ENCODE measurements at regions not wholly inside any gene's neighbourhood (a gene's known extent, or its start where the extent isn't known, plus 50 kb on each side); places are given as distances from the start of the nearest gene placed in this dataset.

GRCh38 chr5:32852535-32852934 lies 141.4 kb downstream of the NPR3 start:
- Mint-ChIP-seq H3K27me3 (peaks cover 0 to 2% of the 10 kb centered on the region in 2 donors), H3K9me3 (peaks cover 0 to 7% (median 4%) of the 10 kb centered on the region in 8 donors), H3K27ac (no peak overlapping the region), H3K36me3 (no peaks in the 10 kb centered on the region), H3K4me1 (no peaks in the 10 kb centered on the region), H3K4me3 (no peak overlapping the region)
- intact Hi-C loops (cut with micrococcal nuclease) = no loop called here
- ChIA-PET POLR2A (ENCODE audit: partially characterized antibody) (no interaction called here), CTCF (ENCODE audit: partially characterized antibody) (no interaction called here)
- H3K36me3 ChIP-seq (ENCODE audit: insufficient read depth, low read length) = no peaks in the 10 kb centered on the region
- H3K9me3 ChIP-seq (ENCODE audit: control insufficient read depth in 1 of 2, low read length in 2 of 2) = no peaks in the 10 kb centered on the region
- no peak overlapping the region for H3K27ac ChIP-seq (ENCODE audit: low read depth, low read length)
- no peaks in the 10 kb centered on the region for H3K4me1 ChIP-seq (ENCODE audit: insufficient read depth, low read length)
- DNase-seq = no peak
- H3K27me3 ChIP-seq (ENCODE audit: insufficient read depth, low read length) = no peaks in the 10 kb centered on the region
- no peak overlapping the region for H3K4me3 ChIP-seq (ENCODE audit: low read length in 2 of 2)

- Histone ChIP-seq H3K4me1 (ENCODE audit: insufficient read depth, low read length) (no peaks in the 10 kb centered on the region), H3K36me3 (ENCODE audit: insufficient read depth, low read length) (no peaks in the 10 kb centered on the region), H3K27ac (ENCODE audit: low read depth, low read length) (no peak overlapping the region), H3K4me3 (ENCODE audit: low read length in 2 of 2) (no peak overlapping the region), H3K9me3 (ENCODE audit: control insufficient read depth in 1 of 2, low read length in 2 of 2) (no peaks in the 10 kb centered on the region), H3K27me3 (ENCODE audit: insufficient read depth, low read length) (no peaks in the 10 kb centered on the region)
- intact Hi-C loops (cut with micrococcal nuclease) = no loop called here
- Mint-ChIP-seq H3K27me3 (peaks cover 0 to 2% of the 10 kb centered on the region in 2 donors), H3K36me3 (no peaks in the 10 kb centered on the region), H3K27ac (no peak overlapping the region), H3K4me1 (no peaks in the 10 kb centered on the region), H3K4me3 (no peak overlapping the region), H3K9me3 (peaks cover under 1 to 9% (median 4%) of the 10 kb centered on the region in 8 donors)
- no peak for DNase-seq
- CTCF ChIA-PET (ENCODE audit: partially characterized antibody) = no interaction called here
- POLR2A ChIA-PET (ENCODE audit: partially characterized antibody) = no interaction called here
These were observed 141.9 kb downstream of the NPR3 start for GRCh38 chr5:32852976-32853375.

GRCh38 chr5:32854473-32854872 lies 143.4 kb downstream of the NPR3 start:
- Mint-ChIP-seq H3K27ac (no peak overlapping the region), H3K9me3 (peaks cover 5 to 22% (median 10%) of the 10 kb centered on the region in 8 donors), H3K27me3 (peaks cover 0 to 2% of the 10 kb centered on the region in 2 donors), H3K36me3 (peaks cover 0 to 3% of the 10 kb centered on the region in 2 donors), H3K4me1 (no peaks in the 10 kb centered on the region), H3K4me3 (no peak overlapping the region)
- peaks cover 0 to 5% of the 10 kb centered on the region in 2 donors for H3K9me3 ChIP-seq (ENCODE audit: control insufficient read depth in 1 of 2, low read length in 2 of 2)
- POLR2A ChIA-PET (ENCODE audit: partially characterized antibody) = no interaction called here
- intact Hi-C loops (cut with micrococcal nuclease) = no loop called here
- DNase-seq = no peak
- H3K4me3 ChIP-seq (ENCODE audit: low read length in 2 of 2) = no peak overlapping the region
- no peak overlapping the region for H3K27ac ChIP-seq (ENCODE audit: low read depth, low read length)
- H3K27me3 ChIP-seq (ENCODE audit: insufficient read depth, low read length) = no peaks in the 10 kb centered on the region
- H3K36me3 ChIP-seq (ENCODE audit: insufficient read depth, low read length) = no peaks in the 10 kb centered on the region
- H3K4me1 ChIP-seq (ENCODE audit: insufficient read depth, low read length) = no peaks in the 10 kb centered on the region
- CTCF ChIA-PET (ENCODE audit: partially characterized antibody) = no interaction called here

GRCh38 chr5:32859211-32859641 lies 148.1 kb downstream of the NPR3 start:
- Histone ChIP-seq H3K4me1 (ENCODE audit: insufficient read depth, low read length) (no peaks in the 10 kb centered on the region), H3K4me3 (ENCODE audit: low read length in 2 of 2) (no peak overlapping the region), H3K36me3 (ENCODE audit: insufficient read depth, low read length) (no peaks in the 10 kb centered on the region), H3K27ac (ENCODE audit: low read depth, low read length) (no peak overlapping the region), H3K27me3 (ENCODE audit: insufficient read depth, low read length) (no peaks in the 10 kb centered on the region), H3K9me3 (ENCODE audit: control insufficient read depth in 1 of 2, low read length in 2 of 2) (peaks cover 0 to 5% of the 10 kb centered on the region in 2 donors)
- Mint-ChIP-seq H3K4me1 (no peaks in the 10 kb centered on the region), H3K9me3 (peaks cover 5 to 32% (median 12%) of the 10 kb centered on the region in 8 donors), H3K27me3 (no peaks in the 10 kb centered on the region), H3K27ac (no peak overlapping the region), H3K4me3 (no peak overlapping the region), H3K36me3 (peaks cover 0 to 4% of the 10 kb centered on the region in 2 donors)
- POLR2A ChIA-PET (ENCODE audit: partially characterized antibody) = no interaction called here
- CTCF ChIA-PET (ENCODE audit: partially characterized antibody) = no interaction called here
- intact Hi-C loops (cut with micrococcal nuclease) = no loop called here
- DNase-seq = no peak

- DNase-seq = no peak
- Histone ChIP-seq H3K36me3 (ENCODE audit: insufficient read depth, low read length) (no peaks in the 10 kb centered on the region), H3K27ac (ENCODE audit: low read depth, low read length) (no peak overlapping the region), H3K4me3 (ENCODE audit: low read length in 2 of 2) (no peak overlapping the region), H3K9me3 (ENCODE audit: control insufficient read depth in 1 of 2, low read length in 2 of 2) (no peaks in the 10 kb centered on the region), H3K27me3 (ENCODE audit: insufficient read depth, low read length) (no peaks in the 10 kb centered on the region), H3K4me1 (ENCODE audit: insufficient read depth, low read length) (no peaks in the 10 kb centered on the region)
- Mint-ChIP-seq H3K9me3 (peaks cover 4 to 22% (median 11%) of the 10 kb centered on the region in 8 donors), H3K4me1 (no peaks in the 10 kb centered on the region), H3K36me3 (no peaks in the 10 kb centered on the region), H3K27ac (no peak overlapping the region), H3K4me3 (no peak overlapping the region), H3K27me3 (no peaks in the 10 kb centered on the region)
- POLR2A ChIA-PET (ENCODE audit: partially characterized antibody) = no interaction called here
- intact Hi-C loops (cut with micrococcal nuclease) = no loop called here
- CTCF ChIA-PET (ENCODE audit: partially characterized antibody) = no interaction called here
These were observed 154.4 kb downstream of the NPR3 start for GRCh38 chr5:32865475-32865874.

GRCh38 chr5:32866138-32866537 lies 155.0 kb downstream of the NPR3 start:
- CTCF ChIA-PET (ENCODE audit: partially characterized antibody) = no interaction called here
- DNase-seq = no peak
- no peak overlapping the region for H3K4me3 Mint-ChIP-seq
- H3K4me3 ChIP-seq (ENCODE audit: low read length in 2 of 2) = no peak overlapping the region
- peaks cover 5 to 22% (median 13%) of the 10 kb centered on the region in 8 donors for H3K9me3 Mint-ChIP-seq
- H3K9me3 ChIP-seq (ENCODE audit: control insufficient read depth in 1 of 2, low read length in 2 of 2) = no peaks in the 10 kb centered on the region
- H3K4me1 Mint-ChIP-seq = no peaks in the 10 kb centered on the region
- no peaks in the 10 kb centered on the region for H3K36me3 ChIP-seq (ENCODE audit: insufficient read depth, low read length)
- no peak overlapping the region for H3K27ac ChIP-seq (ENCODE audit: low read depth, low read length)
- H3K4me1 ChIP-seq (ENCODE audit: insufficient read depth, low read length) = no peaks in the 10 kb centered on the region
- H3K36me3 Mint-ChIP-seq = no peaks in the 10 kb centered on the region
- H3K27ac Mint-ChIP-seq = no peak overlapping the region
- no peaks in the 10 kb centered on the region for H3K27me3 ChIP-seq (ENCODE audit: insufficient read depth, low read length)
- intact Hi-C loops (cut with micrococcal nuclease) = no loop called here
- POLR2A ChIA-PET (ENCODE audit: partially characterized antibody) = no interaction called here
- H3K27me3 Mint-ChIP-seq = no peaks in the 10 kb centered on the region

- ChIA-PET POLR2A (ENCODE audit: partially characterized antibody) (no interaction called here), CTCF (ENCODE audit: partially characterized antibody) (no interaction called here)
- H3K4me3 ChIP-seq (ENCODE audit: low read length in 2 of 2) = no peak overlapping the region
- Mint-ChIP-seq H3K27ac (no peak overlapping the region), H3K4me1 (no peaks in the 10 kb centered on the region), H3K9me3 (peaks cover 6 to 33% (median 19%) of the 10 kb centered on the region in 8 donors), H3K27me3 (no peaks in the 10 kb centered on the region), H3K36me3 (no peaks in the 10 kb centered on the region), H3K4me3 (no peak overlapping the region)
- no peak for DNase-seq
- intact Hi-C loops (cut with micrococcal nuclease) = no loop called here
- no peaks in the 10 kb centered on the region for H3K36me3 ChIP-seq (ENCODE audit: insufficient read depth, low read length)
- no peak overlapping the region for H3K27ac ChIP-seq (ENCODE audit: low read depth, low read length)
- H3K27me3 ChIP-seq (ENCODE audit: insufficient read depth, low read length) = no peaks in the 10 kb centered on the region
- H3K9me3 ChIP-seq (ENCODE audit: control insufficient read depth in 1 of 2, low read length in 2 of 2) = no peaks in the 10 kb centered on the region
- H3K4me1 ChIP-seq (ENCODE audit: insufficient read depth, low read length) = no peaks in the 10 kb centered on the region
These were observed 158.1 kb downstream of the NPR3 start for GRCh38 chr5:32869216-32869615.

GRCh38 chr5:32876791-32877190 lies 165.7 kb downstream of the NPR3 start:
- intact Hi-C loops (cut with micrococcal nuclease) = no loop called here
- H3K27me3 ChIP-seq (ENCODE audit: insufficient read depth, low read length) = no peaks in the 10 kb centered on the region
- H3K36me3 Mint-ChIP-seq = no peaks in the 10 kb centered on the region
- no peaks in the 10 kb centered on the region for H3K4me1 Mint-ChIP-seq
- H3K27ac ChIP-seq (ENCODE audit: low read depth, low read length) = no peak overlapping the region
- H3K9me3 ChIP-seq (ENCODE audit: control insufficient read depth in 1 of 2, low read length in 2 of 2) = no peaks in the 10 kb centered on the region
- H3K4me1 ChIP-seq (ENCODE audit: insufficient read depth, low read length) = no peaks in the 10 kb centered on the region
- H3K4me3 Mint-ChIP-seq = no peak overlapping the region
- no peak overlapping the region for H3K4me3 ChIP-seq (ENCODE audit: low read length in 2 of 2)
- H3K27ac Mint-ChIP-seq = no peak overlapping the region
- no peaks in the 10 kb centered on the region for H3K36me3 ChIP-seq (ENCODE audit: insufficient read depth, low read length)
- no peaks in the 10 kb centered on the region for H3K27me3 Mint-ChIP-seq
- H3K9me3 Mint-ChIP-seq = peaks cover 4 to 49% (median 18%) of the 10 kb centered on the region in 8 donors
- ChIA-PET CTCF (ENCODE audit: partially characterized antibody) (no interaction called here), POLR2A (ENCODE audit: partially characterized antibody) (no interaction called here)
- no peak for DNase-seq
